MM.1S (cell line): ENCODE measurements at regions not wholly inside any gene's neighbourhood (a gene's known extent, or its start where the extent isn't known, plus 50 kb on each side); places are given as distances from the start of the nearest gene placed in this dataset.

Experiments
- DNase-seq: peaks from one replicate; pipeline ENCODE4 v3.0.0-alpha.2; 2015
- H2AFZ ChIP-seq: fragments of 300-600 bp; sonication (generic); 2 replicates; pipeline ENCODE4 v1.6.0; 2016; ENCODE audit warnings: antibody characterized with exemption, low read length
- H3F3A ChIP-seq: fragments of 300-600 bp; sonication (generic); 2 replicates; pipeline ENCODE4 v1.6.1; 2016; ENCODE audit warnings: mild to moderate bottlenecking, antibody characterized with exemption, low read length, moderate library complexity, mixed read lengths; ENCODE audit not compliant: insufficient read depth
- H3K27ac ChIP-seq: fragments of 300-600 bp; sonication (generic); 2 replicates; pipeline ENCODE4 v1.5.1; 2016; ENCODE audit warnings: mild to moderate bottlenecking, low read length
- H3K27me3 ChIP-seq: fragments of 300-600 bp; sonication (generic); replicated peaks from 2 replicates; pipeline ENCODE4 v1.6.0; 2016; ENCODE audit warnings: low read length; ENCODE audit not compliant: insufficient read depth
- H3K36me3 ChIP-seq: fragments of 300-600 bp; sonication (generic); replicated peaks from 2 replicates; pipeline ENCODE4 v1.6.1; 2016; ENCODE audit warnings: mild to moderate bottlenecking, low read length, mixed read lengths; ENCODE audit not compliant: insufficient read depth
- H3K4me1 ChIP-seq: fragments of 300-600 bp; sonication (generic); 2 replicates; pipeline ENCODE4 v1.6.1; 2016; ENCODE audit warnings: low read length, mixed read lengths
- H3K4me2 ChIP-seq: fragments of 300-600 bp; sonication (generic); 2 replicates; pipeline ENCODE4 v1.6.0; 2016; ENCODE audit warnings: low read depth, low read length
- H3K4me3 ChIP-seq: fragments of 300-600 bp; sonication (generic); 2 replicates; pipeline ENCODE4 v1.5.1; 2016; ENCODE audit warnings: low read length, mixed read lengths
- H3K79me2 ChIP-seq: fragments of 300-600 bp; sonication (generic); 2 replicates; pipeline ENCODE4 v1.6.1; 2016; ENCODE audit warnings: mixed run types, low read length, mixed read lengths
- H3K9ac ChIP-seq: fragments of 300-600 bp; sonication (generic); 2 replicates; pipeline ENCODE4 v1.6.1; 2016; ENCODE audit warnings: low read length, mixed read lengths
- H3K9me2 ChIP-seq: fragments of 300-600 bp; sonication (generic); replicated peaks from 2 replicates; pipeline ENCODE4 v1.6.1; 2016; ENCODE audit warnings: mild to moderate bottlenecking, low read length, mixed read lengths; ENCODE audit not compliant: insufficient read depth
- H3K9me3 ChIP-seq: fragments of 300-600 bp; sonication (generic); replicated peaks from 2 replicates; pipeline ENCODE4 v1.6.1; 2016; ENCODE audit warnings: mild to moderate bottlenecking, low read length, mixed read lengths; ENCODE audit not compliant: insufficient read depth
- H4K20me1 ChIP-seq: fragments of 300-600 bp; sonication (generic); 2 replicates; pipeline ENCODE4 v1.6.1; 2016; ENCODE audit warnings: mild to moderate bottlenecking, low read length, moderate library complexity, mixed read lengths; ENCODE audit not compliant: insufficient read depth
- EZH2 ChIP-seq: fragments of 300-600 bp; sonication (generic); optimal IDR thresholded peaks from 2 replicates; pipeline ENCODE3; 2017; ENCODE audit warnings: low read depth, mild to moderate bottlenecking, antibody characterized with exemption, low read length, mixed read lengths
- EZH2phosphoT487 ChIP-seq: fragments of 300-600 bp; sonication (generic); IDR thresholded peaks from 2 replicates; pipeline ENCODE4 v1.6.1; 2018; ENCODE audit warnings: antibody characterized with exemption, low read length
- TF ChIP-seq, protein P1 (sequence below): fragments of 300-600 bp; sonication (generic); IDR thresholded peaks from 2 replicates; pipeline ENCODE4 v1.5.1; 2016; ENCODE audit warnings: antibody characterized with exemption, low read length, mixed read lengths

DNA sequence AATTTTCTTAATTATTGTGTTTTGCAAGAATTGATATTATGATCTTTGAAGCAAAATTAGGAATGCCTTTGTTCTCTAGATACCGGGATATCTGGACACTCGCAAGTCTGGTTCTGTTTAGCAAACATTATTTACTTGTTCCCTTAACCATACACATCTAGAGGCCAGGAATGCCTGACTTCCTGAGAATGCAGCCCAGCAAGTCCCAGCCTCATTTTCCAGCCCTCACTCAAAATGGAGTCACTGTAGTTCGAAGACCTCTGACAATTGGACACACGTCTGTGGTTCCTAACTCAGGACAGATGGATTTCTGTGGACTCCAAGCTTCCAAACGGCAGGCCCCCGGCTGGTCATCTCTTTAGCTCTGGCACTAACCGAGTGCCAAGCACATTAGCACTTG is 355.4 kb upstream of the RBFOX1 start:
- Histone ChIP-seq H4K20me1 (no peaks in the 10 kb centered on the region), H3F3A (no peaks in the 10 kb centered on the region), H2AFZ (no peak overlapping the region), H3K4me1 (no peaks in the 10 kb centered on the region), H3K79me2 (no peaks in the 10 kb centered on the region), H3K9me2 (no peaks in the 10 kb centered on the region), H3K27me3 (no peaks in the 10 kb centered on the region), H3K4me2 (no peak overlapping the region), H3K27ac (no peak overlapping the region), H3K4me3 (no peak overlapping the region), H3K36me3 (no peaks in the 10 kb centered on the region), H3K9me3 (no peaks in the 10 kb centered on the region), H3K9ac (no peak overlapping the region)
- no peak for DNase-seq
- TF ChIP-seq EZH2phosphoT487 = no peak
- no peak for TF ChIP-seq EZH2
- TF ChIP-seq, protein P1, sequence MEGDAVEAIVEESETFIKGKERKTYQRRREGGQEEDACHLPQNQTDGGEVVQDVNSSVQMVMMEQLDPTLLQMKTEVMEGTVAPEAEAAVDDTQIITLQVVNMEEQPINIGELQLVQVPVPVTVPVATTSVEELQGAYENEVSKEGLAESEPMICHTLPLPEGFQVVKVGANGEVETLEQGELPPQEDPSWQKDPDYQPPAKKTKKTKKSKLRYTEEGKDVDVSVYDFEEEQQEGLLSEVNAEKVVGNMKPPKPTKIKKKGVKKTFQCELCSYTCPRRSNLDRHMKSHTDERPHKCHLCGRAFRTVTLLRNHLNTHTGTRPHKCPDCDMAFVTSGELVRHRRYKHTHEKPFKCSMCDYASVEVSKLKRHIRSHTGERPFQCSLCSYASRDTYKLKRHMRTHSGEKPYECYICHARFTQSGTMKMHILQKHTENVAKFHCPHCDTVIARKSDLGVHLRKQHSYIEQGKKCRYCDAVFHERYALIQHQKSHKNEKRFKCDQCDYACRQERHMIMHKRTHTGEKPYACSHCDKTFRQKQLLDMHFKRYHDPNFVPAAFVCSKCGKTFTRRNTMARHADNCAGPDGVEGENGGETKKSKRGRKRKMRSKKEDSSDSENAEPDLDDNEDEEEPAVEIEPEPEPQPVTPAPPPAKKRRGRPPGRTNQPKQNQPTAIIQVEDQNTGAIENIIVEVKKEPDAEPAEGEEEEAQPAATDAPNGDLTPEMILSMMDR = no peak

DNA sequence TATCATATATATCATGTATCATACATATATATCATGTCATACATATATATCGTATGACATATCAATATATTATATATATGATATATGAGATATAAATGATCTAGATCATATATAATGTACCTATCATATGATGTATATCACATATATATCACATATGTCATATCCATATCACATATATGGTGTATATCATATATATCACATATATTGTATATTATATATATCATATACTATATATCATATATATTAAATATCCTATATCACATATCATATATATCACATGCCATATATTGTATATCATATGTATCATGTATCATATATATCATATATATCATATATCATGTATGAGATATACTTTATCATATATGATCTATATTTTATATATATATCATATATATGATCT is 355.9 kb upstream of the RBFOX1 start:
- TF ChIP-seq, protein P1 = no peak
- no peak for TF ChIP-seq EZH2
- Histone ChIP-seq H3K4me2 (no peak overlapping the region), H2AFZ (no peak overlapping the region), H3K9ac (no peak overlapping the region), H3F3A (no peaks in the 10 kb centered on the region), H4K20me1 (no peaks in the 10 kb centered on the region), H3K4me3 (no peak overlapping the region), H3K27ac (no peak overlapping the region), H3K9me2 (no peaks in the 10 kb centered on the region), H3K9me3 (no peaks in the 10 kb centered on the region), H3K36me3 (no peaks in the 10 kb centered on the region), H3K4me1 (no peaks in the 10 kb centered on the region), H3K27me3 (no peaks in the 10 kb centered on the region), H3K79me2 (no peaks in the 10 kb centered on the region)
- no peak for DNase-seq

DNA sequence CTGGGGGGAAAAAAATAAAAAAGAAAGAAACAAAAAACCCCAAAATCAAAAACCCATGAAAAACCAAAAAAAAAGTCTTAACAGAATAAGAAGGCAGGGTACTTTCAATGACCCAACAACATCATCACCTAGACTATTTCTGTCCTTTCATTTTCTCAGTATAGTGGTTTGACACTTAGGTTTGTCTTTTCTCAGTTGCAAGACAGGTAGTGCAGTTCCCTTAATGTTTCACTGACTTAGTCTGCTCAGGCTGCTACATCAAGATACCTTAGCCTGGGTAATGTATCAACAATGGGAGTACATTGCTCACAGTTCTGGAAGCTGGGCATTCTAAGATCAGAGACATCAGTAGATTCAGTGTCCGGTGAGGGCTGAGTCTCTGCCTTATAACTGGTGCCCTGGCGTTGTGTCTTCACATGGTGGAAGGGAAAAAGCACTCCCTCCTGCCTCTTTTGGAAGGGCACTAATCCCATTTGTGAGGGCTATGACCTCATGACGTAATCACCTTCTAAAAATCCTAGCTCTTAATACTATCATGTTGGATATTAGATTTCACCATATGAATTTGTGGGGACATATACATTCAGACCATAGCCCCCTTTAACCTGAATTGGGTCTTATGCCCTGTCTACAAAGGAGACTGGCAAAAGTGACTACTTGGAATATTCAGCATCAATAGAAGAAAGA is 362.3 kb upstream of the RBFOX1 start:
- H3K79me2 ChIP-seq = no peaks in the 10 kb centered on the region
- H3K9ac ChIP-seq = no peak overlapping the region
- no peak overlapping the region for H3K27ac ChIP-seq
- H3K4me2 ChIP-seq = no peak overlapping the region
- H3K9me2 ChIP-seq = no peaks in the 10 kb centered on the region
- TF ChIP-seq EZH2phosphoT487 (no peak), EZH2 (no peak)
- TF ChIP-seq, protein P1 = no peak
- H3K27me3 ChIP-seq = no peaks in the 10 kb centered on the region
- no peak overlapping the region for H2AFZ ChIP-seq
- no peak overlapping the region for H3K4me3 ChIP-seq
- H4K20me1 ChIP-seq = no peaks in the 10 kb centered on the region
- H3K4me1 ChIP-seq = no peaks in the 10 kb centered on the region
- no peaks in the 10 kb centered on the region for H3K36me3 ChIP-seq
- no peaks in the 10 kb centered on the region for H3K9me3 ChIP-seq
- no peaks in the 10 kb centered on the region for H3F3A ChIP-seq
- DNase-seq = no peak
